HT-29 (cell line): ENCODE measurements at regions not wholly inside any gene's neighbourhood (a gene's known extent, or its start where the extent isn't known, plus 50 kb on each side); places are given as distances from the start of the nearest gene placed in this dataset.
"Not testable (repeated sequence)": the region's sequence is repeated elsewhere in the genome, so short reads cannot be mapped to it uniquely, and the experiment has no call there.

ENCODE experiments used
- DNase-seq: peaks from one replicate; pipeline ENCODE4 v3.0.0-alpha.2; 2015; ENCODE audit warnings: low spot score

GRCh38 chr14:23694949-23695663, 58.9 kb downstream of the DHRS2 start:
- peak; percentile 9 for DNase-seq

- DNase-seq = no peak
Observed at GRCh38 chr14:23695664-23695999, 59.5 kb downstream of the DHRS2 start.

GRCh38 chr14:23696701-23697239, 60.6 kb downstream of the DHRS2 start:
- no peak for DNase-seq

GRCh38 chr14:23697680-23698079, 61.5 kb downstream of the DHRS2 start:
- no peak for DNase-seq

GRCh38 chr14:23702656-23703426, 66.7 kb downstream of the DHRS2 start:
- no peak for DNase-seq

GRCh38 chr14:23704890-23705289, 68.7 kb downstream of the DHRS2 start:
- no peak for DNase-seq

- DNase-seq = no peak
Observed at GRCh38 chr14:23707415-23707814, 71.3 kb downstream of the DHRS2 start.

GRCh38 chr14:23708343-23708742, 72.2 kb downstream of the DHRS2 start:
- no peak for DNase-seq

GRCh38 chr14:23709923-23710322, 73.8 kb downstream of the DHRS2 start:
- DNase-seq = no peak

- no peak for DNase-seq
Observed at GRCh38 chr14:23712287-23712686, 76.1 kb downstream of the DHRS2 start.

GRCh38 chr14:23719225-23719985, 83.2 kb downstream of the DHRS2 start:
- no peak for DNase-seq

- no peak for DNase-seq
Observed at GRCh38 chr14:23722675-23723074, 86.5 kb downstream of the DHRS2 start.

GRCh38 chr14:23723911-23724310, 87.7 kb downstream of the DHRS2 start:
- DNase-seq = no peak

GRCh38 chr14:23725528-23725927, 89.4 kb downstream of the DHRS2 start:
- DNase-seq = no peak

- DNase-seq = no peak
Observed at GRCh38 chr14:23725980-23726710, 90.0 kb downstream of the DHRS2 start.

- peak; percentile 58 for DNase-seq
Observed at GRCh38 chr14:23727566-23728335, 91.6 kb downstream of the DHRS2 start.

- DNase-seq = no peak
Observed at GRCh38 chr14:23728791-23729190, 92.6 kb downstream of the DHRS2 start.

- DNase-seq = no peak
Observed at GRCh38 chr14:23729720-23730387, 93.7 kb downstream of the DHRS2 start.

- no peak for DNase-seq
Observed at GRCh38 chr14:23735394-23735793, 99.2 kb downstream of the DHRS2 start.

GRCh38 chr14:23744368-23744767, 108.2 kb downstream of the DHRS2 start:
- DNase-seq = not testable (repeated sequence)
